Globus pallidus (tissue), 1 donor: ENCODE measurements at regions not wholly inside any gene's neighbourhood (a gene's known extent, or its start where the extent isn't known, plus 50 kb on each side); places are given as distances from the start of the nearest gene placed in this dataset.
"Not testable (repeated sequence)": the region's sequence is repeated elsewhere in the genome, so short reads cannot be mapped to it uniquely, and the experiment has no call there.

Experiments
- DNase-seq: peaks from one replicate; pipeline ENCODE4 v3.0.0-alpha.2; 2015; ENCODE audit warnings: low spot score

DNA sequence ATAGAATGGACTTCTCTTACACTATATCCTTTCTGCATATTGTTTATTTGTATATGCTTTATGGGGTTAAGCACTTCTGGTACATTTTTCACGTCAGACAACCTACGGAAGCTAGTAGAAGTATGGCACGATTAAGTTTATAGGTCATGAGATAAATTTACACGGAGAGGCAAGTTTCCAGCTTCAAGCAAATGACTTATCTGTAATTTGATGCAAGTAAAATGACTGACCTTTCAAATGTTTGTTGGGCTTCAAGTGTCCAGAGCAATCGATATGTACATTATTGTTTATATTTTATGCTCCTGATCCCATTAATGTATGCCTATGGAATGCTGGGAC, 97.5 kb upstream of the EFEMP1 start:
- DNase-seq = no peak

- no peak for DNase-seq
Observed at GRCh38 chr2:56021579-56021978, 98.0 kb upstream of the EFEMP1 start.

DNA sequence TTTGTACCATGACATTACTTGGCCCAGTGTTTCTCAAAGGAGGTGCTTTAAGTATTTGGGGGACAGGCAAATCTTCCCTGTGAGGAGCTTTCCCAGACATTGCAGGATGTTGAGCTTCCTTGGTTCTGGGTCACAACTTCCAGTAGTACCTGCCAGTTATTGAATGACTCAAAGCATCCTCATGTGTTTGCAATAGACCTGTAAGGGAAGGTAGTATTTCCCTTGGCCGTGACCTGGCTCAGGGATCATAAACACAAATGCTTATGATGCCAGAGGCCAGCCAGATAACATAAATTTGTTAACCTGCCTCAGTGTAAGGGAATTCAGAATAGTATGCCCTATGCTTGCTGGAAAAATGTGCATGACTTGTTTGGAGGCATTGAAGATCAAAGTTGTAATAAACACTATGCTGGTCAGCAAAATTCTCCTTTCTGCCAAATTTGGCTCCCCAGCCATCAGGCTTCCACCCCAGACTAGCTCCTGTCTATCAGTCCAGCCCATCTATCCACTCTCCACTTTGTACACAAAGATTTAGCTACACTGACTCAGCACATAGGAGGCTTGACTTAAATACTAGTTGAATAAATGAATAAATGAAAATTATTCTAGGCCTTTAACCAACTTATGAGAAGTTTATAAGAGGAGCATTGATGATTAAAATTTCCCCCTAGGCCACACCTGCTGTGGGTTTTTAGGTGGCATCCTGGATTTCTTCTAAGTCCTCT, 102.0 kb upstream of the EFEMP1 start:
- no peak for DNase-seq

GRCh38 chr2:56026828-56027227, 103.2 kb upstream of the EFEMP1 start:
- DNase-seq = no peak

GRCh38 chr2:56030062-56030461, 106.5 kb upstream of the EFEMP1 start:
- no peak for DNase-seq

DNA sequence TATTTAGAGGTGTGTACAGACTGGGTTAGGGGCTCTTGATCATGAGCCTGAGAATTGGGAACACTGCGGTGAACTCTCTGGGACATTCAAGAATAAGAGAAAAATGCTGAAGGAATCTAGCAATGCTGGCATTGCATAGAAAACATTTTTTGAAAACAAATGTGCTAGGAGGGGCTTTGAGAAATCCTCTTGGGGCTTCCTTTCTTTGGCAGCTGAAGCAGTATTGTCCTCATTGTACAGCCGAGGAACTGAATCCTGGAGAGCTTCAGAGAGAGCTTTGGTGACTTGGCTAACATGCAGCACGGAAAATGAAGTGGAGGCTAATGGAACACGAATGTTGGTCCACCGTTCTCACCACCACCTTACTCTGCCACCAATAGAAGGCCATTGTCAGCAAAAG, 107.3 kb upstream of the EFEMP1 start:
- DNase-seq = no peak

GRCh38 chr2:56034258-56034657, 110.7 kb upstream of the EFEMP1 start:
- no peak for DNase-seq

DNA sequence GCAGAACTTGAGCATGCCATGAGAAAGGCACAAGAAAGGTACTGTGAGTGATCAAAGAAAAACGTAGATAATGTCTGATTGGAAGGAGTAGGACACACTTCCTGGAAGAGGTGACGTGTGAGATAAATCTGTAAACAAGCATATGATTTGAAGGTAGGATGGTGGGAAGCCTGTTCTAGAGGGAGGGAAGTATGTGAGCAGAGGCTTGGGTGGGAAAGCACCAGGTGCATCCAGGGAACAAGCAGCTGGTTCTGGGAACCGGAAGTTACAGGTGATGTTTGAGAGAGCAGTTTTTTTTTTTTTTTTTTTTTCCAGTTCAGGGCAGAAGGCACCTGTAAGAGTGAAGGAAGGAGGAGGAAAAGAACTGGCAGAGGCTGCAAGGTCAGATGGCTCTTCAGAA, 116.6 kb upstream of the EFEMP1 start:
- no peak for DNase-seq

GRCh38 chr2:56040834-56041233, 117.3 kb upstream of the EFEMP1 start:
- no peak for DNase-seq

- DNase-seq = no peak
Observed at GRCh38 chr2:56047136-56047535, 123.6 kb upstream of the EFEMP1 start.

DNA sequence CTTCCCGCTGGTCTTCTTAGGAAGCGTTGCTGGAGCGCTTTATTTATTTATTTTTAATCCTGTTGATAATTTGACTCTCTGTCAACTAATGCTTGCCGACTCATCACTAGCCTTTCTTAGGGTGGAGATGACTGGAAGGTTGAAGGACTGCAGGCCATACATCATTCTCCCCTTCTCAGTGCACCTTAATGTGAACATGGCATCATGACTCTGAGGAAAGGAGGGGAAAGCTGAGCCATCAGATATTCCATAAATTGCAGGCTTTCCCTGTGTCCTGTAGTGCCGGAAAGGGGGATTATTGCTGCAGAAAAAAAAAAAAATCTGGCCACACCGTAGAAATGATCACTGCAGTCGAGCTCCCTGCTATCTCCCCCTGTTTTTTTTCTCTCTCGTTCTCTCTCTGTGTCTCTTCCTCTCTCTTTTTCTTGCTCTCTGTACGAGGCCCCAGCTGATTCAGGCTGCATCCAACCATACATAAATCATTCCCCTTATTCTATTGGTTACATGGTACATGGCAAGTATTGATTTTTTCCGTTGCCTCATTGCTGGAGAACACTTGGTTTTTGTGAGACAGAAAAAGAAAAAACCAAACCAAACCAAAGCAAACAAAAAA, 125.8 kb upstream of the EFEMP1 start:
- DNase-seq = no peak

DNA sequence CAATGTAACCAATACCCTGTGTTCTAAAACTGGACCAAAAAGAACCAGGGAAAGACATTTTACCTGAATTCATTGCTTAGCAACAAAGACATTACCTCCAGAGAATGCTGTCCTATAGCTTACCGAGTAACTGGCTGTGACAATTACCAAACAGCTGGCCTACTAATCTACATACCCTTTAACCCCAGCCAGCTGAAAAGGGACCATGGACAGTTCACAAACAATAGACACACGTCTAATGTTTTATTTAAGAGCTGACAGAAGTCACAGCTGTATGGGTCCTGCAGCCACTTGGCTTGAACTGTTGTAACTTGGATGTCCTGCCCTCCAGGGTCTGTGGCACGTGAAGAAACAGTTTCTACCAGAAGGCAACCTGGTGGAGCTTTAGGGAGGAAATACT, 130.1 kb upstream of the EFEMP1 start:
- no peak for DNase-seq

DNA sequence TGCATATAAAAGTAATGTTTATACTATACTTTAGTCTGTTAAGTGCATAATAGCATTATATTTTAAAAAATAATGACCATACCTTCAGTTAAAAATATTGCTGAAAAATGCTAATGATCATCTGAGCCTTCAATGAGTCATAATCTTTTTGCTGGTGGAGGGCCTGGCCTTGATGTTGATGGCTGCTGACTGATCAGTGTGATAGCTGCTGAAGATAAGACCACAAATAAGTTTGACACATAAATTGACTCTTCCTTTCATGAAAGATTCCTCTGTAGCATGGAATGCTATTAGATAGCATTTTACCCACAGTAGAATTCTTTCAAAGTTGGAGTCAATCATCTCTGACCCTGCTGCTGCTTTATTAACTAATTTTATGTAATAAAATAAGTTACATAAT, 128.4 kb upstream of the CCDC85A start:
- DNase-seq = no peak

- not testable (repeated sequence) for DNase-seq
Observed at GRCh38 chr2:56061327-56061726, 122.5 kb upstream of the CCDC85A start.

DNA sequence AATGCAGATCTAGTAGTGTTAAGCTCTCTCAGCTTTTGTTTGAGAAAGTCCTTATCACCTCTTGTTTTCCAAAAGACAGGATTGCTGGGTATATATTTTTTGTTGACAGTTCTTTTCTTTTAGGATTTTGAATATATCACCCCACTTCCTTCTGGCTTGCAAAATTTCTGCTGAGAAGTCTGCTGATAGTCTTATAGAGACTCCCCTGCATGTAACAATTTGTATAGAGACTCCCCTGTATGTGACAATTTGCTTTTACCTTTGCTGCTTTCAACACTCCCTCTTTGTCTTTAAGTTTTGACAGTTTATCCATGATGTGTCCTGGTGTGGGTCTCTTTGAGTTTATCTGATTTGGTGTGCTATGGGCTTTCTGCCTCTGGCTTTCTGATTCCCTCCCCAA, 115.0 kb upstream of the CCDC85A start:
- no peak for DNase-seq

- no peak for DNase-seq
Observed at GRCh38 chr2:56077359-56077915, 106.4 kb upstream of the CCDC85A start.

GRCh38 chr2:56082665-56083064, 101.1 kb upstream of the CCDC85A start:
- no peak for DNase-seq

DNA sequence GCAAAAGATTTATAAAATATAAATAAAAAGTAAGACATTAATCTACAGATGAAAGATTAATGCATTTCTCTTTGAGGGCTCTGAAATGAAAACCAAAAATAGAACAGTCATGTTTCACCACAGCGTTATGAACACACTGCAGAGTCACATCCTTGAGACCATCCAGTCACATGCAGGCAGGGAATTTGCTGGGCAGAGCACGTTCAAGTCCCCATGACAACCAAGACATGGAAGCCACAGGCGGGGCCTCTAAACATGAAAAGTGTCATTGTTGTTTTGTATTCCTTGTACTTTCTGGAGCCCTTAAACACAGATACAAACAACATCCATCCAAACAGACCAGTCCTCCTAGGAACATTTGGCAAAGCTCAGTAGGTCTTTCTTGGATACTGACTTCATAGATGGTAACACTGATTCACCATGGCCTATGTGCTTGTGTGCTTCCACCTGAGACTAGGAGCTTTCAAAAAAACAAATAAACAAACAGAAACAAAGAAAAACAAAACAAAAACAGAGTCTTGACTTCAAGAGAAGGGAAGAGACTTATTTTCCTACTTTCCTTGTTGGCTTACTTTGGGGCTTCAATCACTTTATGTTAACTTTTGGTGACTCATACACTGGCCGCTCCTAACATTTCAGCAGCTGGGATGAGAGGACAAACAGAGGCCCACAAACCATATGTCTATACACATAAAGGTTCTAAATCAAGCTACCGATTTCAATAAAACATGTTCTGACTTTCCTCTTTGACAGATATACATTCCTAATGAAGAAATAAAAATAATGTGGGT, 99.5 kb upstream of the CCDC85A start:
- no peak for DNase-seq

DNA sequence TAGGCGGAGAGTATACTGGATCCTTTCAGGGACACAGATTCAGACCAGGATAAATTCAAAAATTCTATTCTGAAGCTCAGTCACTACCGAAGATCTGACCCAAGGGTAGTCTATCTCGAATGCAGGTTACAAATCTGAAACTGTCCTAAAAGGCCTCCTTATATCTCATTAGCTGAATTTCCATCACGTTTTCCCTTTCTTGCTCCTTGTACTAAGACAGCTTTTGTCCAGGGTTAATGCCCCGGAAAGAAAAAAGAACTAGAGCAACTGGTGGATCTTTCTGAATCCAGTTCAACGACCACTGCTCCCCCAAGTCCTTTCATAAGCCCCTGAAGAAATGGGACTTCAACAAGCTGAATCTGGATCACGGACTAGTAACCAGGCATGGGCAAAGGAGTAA, 97.5 kb upstream of the CCDC85A start:
- no peak for DNase-seq

GRCh38 chr2:56088411-56088810, 95.4 kb upstream of the CCDC85A start:
- DNase-seq = no peak

GRCh38 chr2:56089931-56090330, 93.9 kb upstream of the CCDC85A start:
- no peak for DNase-seq

DNA sequence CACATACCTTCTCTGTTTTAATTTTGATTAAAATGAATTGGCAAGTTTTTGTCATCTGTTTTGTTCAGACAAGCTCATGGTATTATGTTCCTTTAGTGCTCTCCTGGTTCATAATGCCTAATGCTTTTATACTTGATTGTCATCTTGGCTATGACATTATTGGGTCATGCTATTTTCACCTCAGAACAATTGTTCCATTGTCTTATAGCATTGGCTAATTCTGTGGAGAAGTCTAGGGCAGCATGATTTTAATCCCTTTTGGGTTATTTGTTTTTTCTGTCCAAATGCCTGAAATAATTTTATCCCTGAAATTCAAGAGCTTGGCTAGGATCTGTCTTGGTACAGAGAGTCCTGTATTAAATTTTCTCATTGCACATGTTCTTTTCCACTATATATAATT, 83.8 kb upstream of the CCDC85A start:
- DNase-seq = peak; percentile 48

- DNase-seq = no peak
Observed at GRCh38 chr2:56100791-56101312, 82.9 kb upstream of the CCDC85A start.
